ENCODE measurements at regions not wholly inside any gene's neighbourhood (a gene's known extent, or its start where the extent isn't known, plus 50 kb on each side); places are given as distances from the start of the nearest gene placed in this dataset.
"Not testable (repeated sequence)": the region's sequence is repeated elsewhere in the genome, so short reads cannot be mapped to it uniquely, and the experiment has no call there.

- H3K27me3 ChIP-seq (replicated peaks; ENCODE audit: insufficient read depth): no peaks in the 10 kb centered on the region
- no peak overlapping the region for H3K27ac ChIP-seq
- H3K36me3 ChIP-seq: no peaks in the 10 kb centered on the region
- H3K4me1 ChIP-seq (replicated peaks): no peaks in the 10 kb centered on the region
- WGBS: 93% methylated on average over 3 of the region's 3 CpGs
- H3K9me3 ChIP-seq: no peaks in the 10 kb centered on the region
- H3K4me3 ChIP-seq: no peak overlapping the region
- intact Hi-C loops (cut with DNase I): no loop called here
- no peak for TF ChIP-seq POLR2A (IDR thresholded peaks at IDR 0.05)
- TF ChIP-seq CTCF (IDR thresholded peaks at IDR 0.05): no peak
- TF ChIP-seq POLR2AphosphoS5 (IDR thresholded peaks at IDR 0.05): no peak
- no peak for DNase-seq (ENCODE audit: low spot score)
Observed at GRCh38 chr5:28603869-28604268, 1565.5 kb upstream of the CDH9 start.

- no peak for DNase-seq (ENCODE audit: low spot score)
- H3K9me3 ChIP-seq: no peaks in the 10 kb centered on the region
- H3K4me3 ChIP-seq: no peak overlapping the region
- no peaks in the 10 kb centered on the region for H3K36me3 ChIP-seq
- 88% methylated on average over 2 of the region's 2 CpGs for WGBS
- H3K27me3 ChIP-seq (replicated peaks; ENCODE audit: insufficient read depth): no peaks in the 10 kb centered on the region
- no peak overlapping the region for H3K27ac ChIP-seq
- no peaks in the 10 kb centered on the region for H3K4me1 ChIP-seq (replicated peaks)
- intact Hi-C loops (cut with DNase I): no loop called here
- no peak for TF ChIP-seq CTCF (IDR thresholded peaks at IDR 0.05)
- no peak for TF ChIP-seq POLR2AphosphoS5 (IDR thresholded peaks at IDR 0.05)
- no peak for TF ChIP-seq POLR2A (IDR thresholded peaks at IDR 0.05)
Observed at GRCh38 chr5:28602429-28602828, 1564.0 kb upstream of the CDH9 start.

- H3K27me3 ChIP-seq (replicated peaks; ENCODE audit: insufficient read depth); H3K4me1 ChIP-seq (replicated peaks); H3K9me3 ChIP-seq; H3K4me3 ChIP-seq; H3K27ac ChIP-seq; H3K36me3 ChIP-seq; DNase-seq (ENCODE audit: low spot score); intact Hi-C loops (cut with DNase I): not testable (repeated sequence)
- 96% methylated on average over 10 of the region's 26 CpGs for whole genome bisulfite sequencing
Observed at GRCh38 chr5:28596707-28597106, 1558.3 kb upstream of the CDH9 start.

GRCh38 chr5:28580616-28581015, 1542.2 kb upstream of the CDH9 start:
- Histone ChIP-seq H3K27ac (no peak overlapping the region), H3K9me3 (no peaks in the 10 kb centered on the region), H3K4me1 (replicated peaks) (no peaks in the 10 kb centered on the region), H3K27me3 (replicated peaks; ENCODE audit: insufficient read depth) (no peaks in the 10 kb centered on the region), H3K4me3 (no peak overlapping the region), H3K36me3 (no peaks in the 10 kb centered on the region)
- no peak for TF ChIP-seq POLR2A (IDR thresholded peaks at IDR 0.05)
- TF ChIP-seq POLR2AphosphoS5 (IDR thresholded peaks at IDR 0.05): no peak
- no peak for TF ChIP-seq CTCF (IDR thresholded peaks at IDR 0.05)
- intact Hi-C loops (cut with DNase I): no loop called here
- 89% methylated on average over 4 of the region's 4 CpGs for WGBS
- DNase-seq (ENCODE audit: low spot score): no peak

- intact Hi-C loops (cut with DNase I): no loop called here
- no peak for DNase-seq (ENCODE audit: low spot score)
- H3K27me3 ChIP-seq (replicated peaks; ENCODE audit: insufficient read depth): no peaks in the 10 kb centered on the region
Observed at GRCh38 chr5:28576022-28576421, 1537.6 kb upstream of the CDH9 start.

More at GRCh38 chr5:28576022-28576421, 1537.6 kb upstream of the CDH9 start:
- TF ChIP-seq POLR2A (IDR thresholded peaks at IDR 0.05): no peak
- no peak for TF ChIP-seq POLR2AphosphoS5 (IDR thresholded peaks at IDR 0.05)
- no peak for TF ChIP-seq CTCF (IDR thresholded peaks at IDR 0.05)
- no peak overlapping the region for H3K4me3 ChIP-seq
- no peaks in the 10 kb centered on the region for H3K4me1 ChIP-seq (replicated peaks)
- H3K9me3 ChIP-seq: no peaks in the 10 kb centered on the region
- H3K36me3 ChIP-seq: no peaks in the 10 kb centered on the region
- 71% methylated on average over 2 of the region's 2 CpGs for WGBS
- H3K27ac ChIP-seq: no peak overlapping the region

Data from prostate gland (tissue), 2 donors.